HepG2 (cell line): ENCODE measurements at regions not wholly inside any gene's neighbourhood (a gene's known extent, or its start where the extent isn't known, plus 50 kb on each side); places are given as distances from the start of the nearest gene placed in this dataset.

ENCODE experiments used
- CEBPB ChIP-seq: IDR thresholded peaks from 2 replicates; pipeline ENCODE4 v1.6.1; 2011; ENCODE audit warnings: low read depth, low read length, improper control_type of control experiment, borderline replicate concordance
- CERS6 ChIP-seq: sonication (generic); formaldehyde crosslinking; IDR thresholded peaks from 2 replicates; pipeline ENCODE4 v1.5.0; 2020; ENCODE audit warnings: missing genetic modification reagents
- CSRNP2 ChIP-seq: sonication (generic); formaldehyde crosslinking; conservative IDR thresholded peaks from 2 replicates; pipeline ENCODE4 v1.8.0; 2022; ENCODE audit warnings: low read depth, missing genetic modification reagents
- FOSL2 ChIP-seq: sonication (generic); formaldehyde crosslinking; IDR thresholded peaks from 2 replicates; pipeline ENCODE4 v1.4.0; 2020; ENCODE audit warnings: missing genetic modification reagents
- HNRNPH1 ChIP-seq: fragments of 200-400 bp; formaldehyde crosslinking; optimal IDR thresholded peaks from 2 replicates; pipeline ENCODE3; 2017; ENCODE audit warnings: mild to moderate bottlenecking, low read depth, low read length
- KDM1A ChIP-seq: IDR thresholded peaks from 2 replicates; pipeline ENCODE4 v1.6.1; 2016; ENCODE audit warnings: missing compliant biosample characterization
- MAZ ChIP-seq, 2 experiments: sonication (generic) in 1 of 2; formaldehyde crosslinking in 1 of 2; IDR thresholded peaks; 2 replicates each; pipeline versions ENCODE4 v1.5.0 to v1.6.1; 2012 to 2020; ENCODE audit warnings: low read depth in 2 of 2, mild to moderate bottlenecking in 2 of 2, borderline replicate concordance in 1 of 2, improper control_type of control experiment in 1 of 2, low read length in 1 of 2, missing genetic modification reagents in 1 of 2, moderate library complexity in 1 of 2
- NFE2 ChIP-seq: sonication (generic); formaldehyde crosslinking; IDR thresholded peaks from 2 replicates; pipeline ENCODE4 v1.4.0; 2020; ENCODE audit warnings: missing genetic modification reagents
- SMC3 ChIP-seq: IDR thresholded peaks from 2 replicates; pipeline ENCODE4 v1.6.1; 2011; ENCODE audit warnings: low read length, improper control_type of control experiment
- TAF1 ChIP-seq: sonication (generic); formaldehyde crosslinking; IDR thresholded peaks from 2 replicates; pipeline ENCODE4 v1.4.0; 2020; ENCODE audit warnings: missing genetic modification reagents
- ZNF773 ChIP-seq: sonication (generic); formaldehyde crosslinking; IDR thresholded peaks from 2 replicates; pipeline ENCODE4 v1.4.0; 2020; ENCODE audit warnings: missing genetic modification reagents, borderline replicate concordance
- TF ChIP-seq, protein P1 (sequence below): sonication (generic); formaldehyde crosslinking; IDR thresholded peaks from 2 replicates; pipeline ENCODE4 v1.5.0; 2020; ENCODE audit warnings: mild to moderate bottlenecking, missing genetic modification reagents, moderate library complexity
- TF ChIP-seq, protein P2 (sequence below): sonication (generic); formaldehyde crosslinking; conservative IDR thresholded peaks from 2 replicates; pipeline ENCODE4 v1.8.1; 2023; ENCODE audit warnings: missing genetic modification reagents

DNA sequence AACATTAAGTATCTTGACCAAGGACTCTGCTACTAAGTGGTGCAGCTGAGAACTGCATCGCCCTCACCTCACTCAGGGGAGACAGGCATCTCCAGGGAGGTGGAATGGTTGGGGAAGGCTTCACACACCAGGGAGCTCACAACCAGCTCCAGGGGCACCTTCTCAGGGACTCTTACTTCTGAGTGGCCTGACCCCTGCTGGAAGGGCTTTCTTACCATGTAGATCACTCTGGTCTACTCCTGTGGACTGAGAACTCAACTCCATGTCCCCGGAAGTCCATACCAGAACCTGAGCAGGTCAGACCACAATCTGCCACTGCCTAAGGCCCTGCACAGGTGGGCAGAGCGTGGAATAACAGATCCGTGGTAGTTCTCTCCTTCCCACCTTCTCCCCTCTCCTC is 140.5 kb downstream of the TLE3 start:
- TF ChIP-seq, protein P1, sequence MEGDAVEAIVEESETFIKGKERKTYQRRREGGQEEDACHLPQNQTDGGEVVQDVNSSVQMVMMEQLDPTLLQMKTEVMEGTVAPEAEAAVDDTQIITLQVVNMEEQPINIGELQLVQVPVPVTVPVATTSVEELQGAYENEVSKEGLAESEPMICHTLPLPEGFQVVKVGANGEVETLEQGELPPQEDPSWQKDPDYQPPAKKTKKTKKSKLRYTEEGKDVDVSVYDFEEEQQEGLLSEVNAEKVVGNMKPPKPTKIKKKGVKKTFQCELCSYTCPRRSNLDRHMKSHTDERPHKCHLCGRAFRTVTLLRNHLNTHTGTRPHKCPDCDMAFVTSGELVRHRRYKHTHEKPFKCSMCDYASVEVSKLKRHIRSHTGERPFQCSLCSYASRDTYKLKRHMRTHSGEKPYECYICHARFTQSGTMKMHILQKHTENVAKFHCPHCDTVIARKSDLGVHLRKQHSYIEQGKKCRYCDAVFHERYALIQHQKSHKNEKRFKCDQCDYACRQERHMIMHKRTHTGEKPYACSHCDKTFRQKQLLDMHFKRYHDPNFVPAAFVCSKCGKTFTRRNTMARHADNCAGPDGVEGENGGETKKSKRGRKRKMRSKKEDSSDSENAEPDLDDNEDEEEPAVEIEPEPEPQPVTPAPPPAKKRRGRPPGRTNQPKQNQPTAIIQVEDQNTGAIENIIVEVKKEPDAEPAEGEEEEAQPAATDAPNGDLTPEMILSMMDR (CRISPR knock-in tag), result no peak
- TF ChIP-seq HNRNPH1, result no peak
- no peak for TF ChIP-seq ZNF773 (CRISPR knock-in tag)
- no peak for TF ChIP-seq CSRNP2 (CRISPR knock-in tag)
- no peak for TF ChIP-seq CEBPB
- no peak for TF ChIP-seq FOSL2 (CRISPR knock-in tag)
- TF ChIP-seq, protein P2, sequence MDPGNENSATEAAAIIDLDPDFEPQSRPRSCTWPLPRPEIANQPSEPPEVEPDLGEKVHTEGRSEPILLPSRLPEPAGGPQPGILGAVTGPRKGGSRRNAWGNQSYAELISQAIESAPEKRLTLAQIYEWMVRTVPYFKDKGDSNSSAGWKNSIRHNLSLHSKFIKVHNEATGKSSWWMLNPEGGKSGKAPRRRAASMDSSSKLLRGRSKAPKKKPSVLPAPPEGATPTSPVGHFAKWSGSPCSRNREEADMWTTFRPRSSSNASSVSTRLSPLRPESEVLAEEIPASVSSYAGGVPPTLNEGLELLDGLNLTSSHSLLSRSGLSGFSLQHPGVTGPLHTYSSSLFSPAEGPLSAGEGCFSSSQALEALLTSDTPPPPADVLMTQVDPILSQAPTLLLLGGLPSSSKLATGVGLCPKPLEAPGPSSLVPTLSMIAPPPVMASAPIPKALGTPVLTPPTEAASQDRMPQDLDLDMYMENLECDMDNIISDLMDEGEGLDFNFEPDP (CRISPR knock-in tag), result no peak
- TF ChIP-seq CERS6 (CRISPR knock-in tag), result no peak
- TF ChIP-seq MAZ (IDR thresholded peaks at IDR 0.05; ENCODE audit: borderline replicate concordance, low read depth, low read length), result no peak
- no peak for TF ChIP-seq MAZ (CRISPR knock-in tag; IDR thresholded peaks at IDR 0.05; ENCODE audit: low read depth)
- TF ChIP-seq NFE2 (CRISPR knock-in tag), result no peak
- TF ChIP-seq SMC3, result no peak
- TF ChIP-seq KDM1A (CRISPR knock-in tag), result no peak
- no peak for TF ChIP-seq TAF1 (CRISPR knock-in tag)
